Uterus (tissue), 3 donors: ENCODE measurements at regions not wholly inside any gene's neighbourhood (a gene's known extent, or its start where the extent isn't known, plus 50 kb on each side); places are given as distances from the start of the nearest gene placed in this dataset.

Source experiments
- DNase-seq, 2 donors: peaks; one replicate each; pipeline ENCODE4 v3.0.0-alpha.2; 2019 to 2020
- H3K27ac ChIP-seq, 2 donors: fragments of 200-600 bp; sonication (generic); 1 replicate in 1 of 2; 2 replicates in 1 of 2; pipeline ENCODE4 v1.5.1; 2016 to 2018
- H3K27me3 ChIP-seq, 2 donors: fragments of 200-600 bp; sonication (generic); one replicate each; pipeline ENCODE4 v1.5.1; 2018 to 2019; ENCODE audit warnings: control low read depth in 1 of 2
- H3K36me3 ChIP-seq, 2 donors: fragments of 200-600 bp; sonication (generic); one replicate each; pipeline ENCODE4 v1.5.1; 2019; ENCODE audit warnings: control low read depth in 1 of 2
- H3K4me1 ChIP-seq, 2 donors: fragments of 200-600 bp; sonication (generic); one replicate each; pipeline ENCODE4 v1.5.1; 2018 to 2019; ENCODE audit warnings: control low read depth in 1 of 2
- H3K4me3 ChIP-seq, 2 donors: fragments of 200-600 bp; sonication (generic); 1 replicate in 1 of 2; 2 replicates in 1 of 2; pipeline ENCODE4 v1.5.1; 2018 to 2019; ENCODE audit warnings: mild to moderate bottlenecking in 1 of 2
- H3K9me3 ChIP-seq, 2 donors: fragments of 200-600 bp; sonication (generic); one replicate each; pipeline ENCODE4 v1.5.1; 2019; ENCODE audit warnings: control low read depth in 1 of 2
- POLR2A ChIP-seq, 2 donors: fragments of 450-650 bp; IDR thresholded peaks; one replicate each; pipeline ENCODE4 v1.6.1; 2016; ENCODE audit warnings: antibody characterized with exemption in 2 of 2, mild to moderate bottlenecking in 1 of 2, moderate library complexity in 1 of 2
- intact Hi-C: fragments of 100-400 bp; cut with DNase I; formaldehyde crosslinking; loops from one replicate; pipeline ENCODE4 v1.15.1; 2023; ENCODE audit warnings: low total_unique reads
- TF ChIP-seq, protein P1 (sequence below), 4 experiments: fragments of 200-600 bp in 2 of 4; fragments of 450-650 bp in 2 of 4; sonication (generic) in 2 of 4; IDR thresholded peaks; one replicate each; pipeline ENCODE4 v1.5.1; 2016 to 2019; ENCODE audit warnings: antibody characterized with exemption in 4 of 4, mild to moderate bottlenecking in 2 of 4, moderate library complexity in 1 of 4
- donor health status: DM: yes; HTN: yes; CAD: no.

DNA sequence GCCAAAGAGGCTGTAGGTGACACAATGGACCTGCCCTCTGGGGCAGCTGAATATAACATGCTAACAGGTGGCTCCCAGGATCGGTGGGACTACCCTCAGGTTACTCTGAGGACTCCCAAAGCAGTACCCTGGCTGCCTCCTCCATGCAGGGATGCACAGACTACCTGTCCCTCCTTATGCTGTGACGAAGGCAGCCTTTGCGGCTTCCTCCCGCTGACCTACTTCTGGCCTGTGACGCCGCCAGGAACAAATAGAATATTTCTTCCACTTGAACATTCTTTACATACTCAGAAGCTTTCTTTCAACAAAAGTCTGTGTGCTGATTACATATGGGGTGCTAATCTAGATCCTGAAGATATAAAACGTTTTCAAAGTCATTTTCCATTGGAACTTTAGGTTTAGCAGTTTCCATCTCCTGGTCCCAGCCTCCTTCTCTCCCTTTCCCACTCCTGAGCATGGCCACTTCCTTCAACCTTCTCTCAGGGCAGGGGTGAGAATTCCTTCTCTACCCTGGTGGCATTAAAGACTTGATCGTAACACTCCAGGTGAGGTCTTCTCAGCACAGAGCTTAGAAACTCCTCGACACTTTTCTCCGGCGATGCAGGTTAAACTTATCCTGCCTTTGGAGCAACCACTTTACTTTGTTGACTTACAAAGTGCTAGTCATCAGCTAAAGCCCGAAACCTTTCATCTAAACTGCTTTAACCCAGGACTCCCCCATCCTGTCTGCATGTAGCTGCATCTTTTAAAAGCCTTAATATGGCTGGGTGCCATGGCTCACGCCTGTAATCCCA, 58.9 kb upstream of the STK17B start:
- H3K9me3 ChIP-seq: no peaks in the 10 kb centered on the region
- H3K27ac ChIP-seq: no peak overlapping the region
- no peak for TF ChIP-seq POLR2A (IDR thresholded peaks at IDR 0.05)
- TF ChIP-seq, protein P1, sequence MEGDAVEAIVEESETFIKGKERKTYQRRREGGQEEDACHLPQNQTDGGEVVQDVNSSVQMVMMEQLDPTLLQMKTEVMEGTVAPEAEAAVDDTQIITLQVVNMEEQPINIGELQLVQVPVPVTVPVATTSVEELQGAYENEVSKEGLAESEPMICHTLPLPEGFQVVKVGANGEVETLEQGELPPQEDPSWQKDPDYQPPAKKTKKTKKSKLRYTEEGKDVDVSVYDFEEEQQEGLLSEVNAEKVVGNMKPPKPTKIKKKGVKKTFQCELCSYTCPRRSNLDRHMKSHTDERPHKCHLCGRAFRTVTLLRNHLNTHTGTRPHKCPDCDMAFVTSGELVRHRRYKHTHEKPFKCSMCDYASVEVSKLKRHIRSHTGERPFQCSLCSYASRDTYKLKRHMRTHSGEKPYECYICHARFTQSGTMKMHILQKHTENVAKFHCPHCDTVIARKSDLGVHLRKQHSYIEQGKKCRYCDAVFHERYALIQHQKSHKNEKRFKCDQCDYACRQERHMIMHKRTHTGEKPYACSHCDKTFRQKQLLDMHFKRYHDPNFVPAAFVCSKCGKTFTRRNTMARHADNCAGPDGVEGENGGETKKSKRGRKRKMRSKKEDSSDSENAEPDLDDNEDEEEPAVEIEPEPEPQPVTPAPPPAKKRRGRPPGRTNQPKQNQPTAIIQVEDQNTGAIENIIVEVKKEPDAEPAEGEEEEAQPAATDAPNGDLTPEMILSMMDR (IDR thresholded peaks at IDR 0.05): no peak
- DNase-seq: no peak
- no peaks in the 10 kb centered on the region for H3K27me3 ChIP-seq
- no peak overlapping the region for H3K4me3 ChIP-seq
- no peaks in the 10 kb centered on the region for H3K36me3 ChIP-seq
- intact Hi-C loops: no loop called here
- no peaks in the 10 kb centered on the region for H3K4me1 ChIP-seq

DNA sequence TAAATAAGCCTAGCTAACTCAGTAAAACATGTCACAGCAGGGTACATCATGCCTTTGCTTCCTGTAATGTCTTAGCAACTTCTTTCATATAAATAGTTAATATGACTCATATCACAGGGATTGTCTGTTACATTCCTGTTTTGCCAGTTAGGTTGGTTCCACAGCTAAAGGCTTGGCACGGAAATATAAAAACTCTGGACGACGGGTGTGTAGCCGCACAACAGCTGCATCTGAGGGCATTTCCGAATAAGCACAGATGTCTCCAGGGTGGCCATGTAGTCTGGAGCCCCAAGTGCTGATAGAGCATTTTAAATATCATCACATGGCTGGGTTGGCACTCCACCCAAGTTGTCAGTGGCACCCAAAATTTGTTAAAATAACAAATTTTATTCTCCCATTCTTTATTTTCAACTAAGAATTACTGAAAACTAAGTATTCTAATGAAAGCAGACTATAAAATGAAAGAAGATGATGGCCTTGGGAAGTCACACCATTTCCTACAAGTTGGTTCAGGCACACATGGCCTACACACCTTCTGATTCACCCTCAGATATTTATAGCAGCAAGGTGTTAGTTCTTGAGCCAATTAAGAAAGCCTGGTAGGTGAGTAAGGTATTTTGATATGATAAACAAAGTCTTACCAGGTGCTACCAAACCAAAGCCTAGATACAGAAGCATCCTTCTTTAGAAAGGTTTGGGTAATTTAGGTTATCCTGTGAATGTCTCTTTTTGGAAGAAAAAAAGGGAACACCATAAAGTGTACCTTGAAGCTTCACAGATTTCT, 61.8 kb upstream of the STK17B start:
- Histone ChIP-seq H3K27ac (no peak overlapping the region), H3K4me1 (no peaks in the 10 kb centered on the region), H3K36me3 (no peaks in the 10 kb centered on the region), H3K27me3 (no peaks in the 10 kb centered on the region), H3K4me3 (no peak overlapping the region), H3K9me3 (no peaks in the 10 kb centered on the region)
- TF ChIP-seq POLR2A (IDR thresholded peaks at IDR 0.05): no peak
- TF ChIP-seq, protein P1 (IDR thresholded peaks at IDR 0.05): no peak
- intact Hi-C loops: no loop called here
- DNase-seq: no peak

DNA sequence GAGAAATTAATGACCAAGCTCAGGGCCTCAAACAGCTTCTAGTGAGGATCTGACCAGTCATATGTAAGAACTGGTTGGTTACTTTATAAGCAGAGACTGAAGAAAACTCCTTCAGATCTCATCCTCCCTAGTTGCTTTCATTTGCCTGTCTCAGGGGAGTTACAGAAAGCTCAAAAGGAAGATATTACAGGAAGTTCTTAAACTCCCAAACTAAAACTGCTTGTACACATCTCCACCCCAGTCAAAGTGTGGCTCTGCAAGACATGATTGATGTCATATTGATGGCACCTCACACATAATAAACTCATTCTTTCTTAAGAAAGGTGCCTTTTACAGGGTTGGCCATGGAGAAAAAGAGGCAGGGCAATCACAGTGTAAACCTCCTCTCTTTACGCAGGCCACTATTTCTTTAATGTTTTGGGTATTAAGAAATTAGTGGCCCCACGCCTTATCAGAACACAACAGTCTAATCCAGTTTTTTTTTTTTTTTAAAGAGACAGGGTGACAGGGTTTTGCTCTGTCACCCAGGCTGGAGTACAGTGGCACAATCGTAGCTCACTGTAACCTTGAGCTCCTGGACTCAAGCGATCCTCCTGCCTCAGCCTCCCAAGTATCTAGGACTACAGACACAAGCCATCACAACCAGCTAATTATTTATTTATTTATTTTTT, 62.6 kb upstream of the STK17B start:
- H3K4me3 ChIP-seq: no peak overlapping the region
- H3K27me3 ChIP-seq: no peaks in the 10 kb centered on the region
- intact Hi-C loops: no loop called here
- no peaks in the 10 kb centered on the region for H3K4me1 ChIP-seq
- no peaks in the 10 kb centered on the region for H3K36me3 ChIP-seq
- no peak overlapping the region for H3K27ac ChIP-seq
- no peaks in the 10 kb centered on the region for H3K9me3 ChIP-seq
- TF ChIP-seq, protein P1 (IDR thresholded peaks at IDR 0.05): no peak
- no peak for TF ChIP-seq POLR2A (IDR thresholded peaks at IDR 0.05)
- DNase-seq: no peak

DNA sequence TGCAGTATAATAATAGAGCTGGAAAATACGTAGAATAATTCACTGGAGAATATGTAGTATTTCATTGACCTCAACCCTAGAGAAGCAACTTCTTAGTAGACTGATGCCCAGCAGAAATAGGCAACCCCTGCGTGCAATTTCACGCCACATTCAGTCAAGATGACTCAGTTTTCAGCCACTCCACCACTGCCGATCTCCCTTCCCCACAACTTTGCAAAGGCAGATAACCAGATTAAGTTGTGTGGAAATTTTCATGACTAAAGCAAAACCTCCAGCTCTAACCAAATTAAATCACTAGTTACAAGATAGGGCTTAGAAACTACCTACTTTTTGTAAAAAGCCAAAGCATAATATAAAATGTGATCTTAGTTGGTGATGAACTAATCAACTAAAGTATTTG, 63.3 kb upstream of the STK17B start:
- Histone ChIP-seq H3K4me3 (no peak overlapping the region), H3K36me3 (no peaks in the 10 kb centered on the region), H3K27ac (no peak overlapping the region), H3K9me3 (no peaks in the 10 kb centered on the region), H3K4me1 (no peaks in the 10 kb centered on the region), H3K27me3 (no peaks in the 10 kb centered on the region)
- TF ChIP-seq, protein P1 (IDR thresholded peaks at IDR 0.05): no peak
- TF ChIP-seq POLR2A (IDR thresholded peaks at IDR 0.05): no peak
- no peak for DNase-seq
- intact Hi-C loops: no loop called here
